ENCODE measurements at regions not wholly inside any gene's neighbourhood (a gene's known extent, or its start where the extent isn't known, plus 50 kb on each side); places are given as distances from the start of the nearest gene placed in this dataset.

DNA sequence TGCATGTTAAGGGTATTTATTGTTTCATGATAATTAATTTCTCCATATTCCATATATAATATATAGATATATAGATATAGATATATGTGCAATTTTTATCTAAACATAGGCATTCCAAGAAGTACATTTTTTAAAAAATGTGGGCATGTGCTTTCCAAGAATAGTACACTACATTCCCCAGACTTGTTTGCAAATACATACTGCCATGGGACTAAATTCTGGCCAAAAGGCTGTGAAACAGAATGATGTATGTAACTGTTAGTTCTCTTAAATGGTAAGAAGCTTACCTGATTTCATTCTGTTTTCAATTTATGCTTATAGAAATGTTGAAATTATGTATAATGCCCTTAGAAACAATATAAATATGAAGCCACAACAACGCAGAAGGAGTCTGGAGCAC, 503.2 kb upstream of the SPRY2 start:
- TF ChIP-seq ZFX (IDR thresholded peaks at IDR 0.05) = no peak
- TF ChIP-seq, protein P1, sequence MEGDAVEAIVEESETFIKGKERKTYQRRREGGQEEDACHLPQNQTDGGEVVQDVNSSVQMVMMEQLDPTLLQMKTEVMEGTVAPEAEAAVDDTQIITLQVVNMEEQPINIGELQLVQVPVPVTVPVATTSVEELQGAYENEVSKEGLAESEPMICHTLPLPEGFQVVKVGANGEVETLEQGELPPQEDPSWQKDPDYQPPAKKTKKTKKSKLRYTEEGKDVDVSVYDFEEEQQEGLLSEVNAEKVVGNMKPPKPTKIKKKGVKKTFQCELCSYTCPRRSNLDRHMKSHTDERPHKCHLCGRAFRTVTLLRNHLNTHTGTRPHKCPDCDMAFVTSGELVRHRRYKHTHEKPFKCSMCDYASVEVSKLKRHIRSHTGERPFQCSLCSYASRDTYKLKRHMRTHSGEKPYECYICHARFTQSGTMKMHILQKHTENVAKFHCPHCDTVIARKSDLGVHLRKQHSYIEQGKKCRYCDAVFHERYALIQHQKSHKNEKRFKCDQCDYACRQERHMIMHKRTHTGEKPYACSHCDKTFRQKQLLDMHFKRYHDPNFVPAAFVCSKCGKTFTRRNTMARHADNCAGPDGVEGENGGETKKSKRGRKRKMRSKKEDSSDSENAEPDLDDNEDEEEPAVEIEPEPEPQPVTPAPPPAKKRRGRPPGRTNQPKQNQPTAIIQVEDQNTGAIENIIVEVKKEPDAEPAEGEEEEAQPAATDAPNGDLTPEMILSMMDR (conservative IDR thresholded peaks at IDR 0.05) = no peak

DNA sequence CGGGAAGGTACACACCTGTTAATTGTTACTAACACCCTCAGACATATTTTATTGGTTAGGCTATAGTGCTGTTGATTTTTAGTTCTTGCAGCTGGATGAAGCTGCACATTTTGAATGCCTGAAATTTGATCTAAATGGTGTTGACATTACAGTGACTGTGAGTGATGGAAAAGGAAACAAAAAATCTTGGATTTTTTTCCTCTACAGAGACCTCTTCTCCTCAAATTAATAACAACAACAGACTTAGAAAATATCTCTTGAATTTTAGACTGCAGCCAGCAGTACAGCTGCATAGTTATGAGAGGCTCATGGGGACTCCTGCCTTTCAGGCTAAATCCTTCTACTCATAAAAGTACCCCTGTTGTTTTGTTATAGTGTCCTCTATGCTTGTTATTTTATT, 500.5 kb upstream of the SPRY2 start:
- TF ChIP-seq ZFX (IDR thresholded peaks at IDR 0.05) = no peak
- TF ChIP-seq, protein P1 (conservative IDR thresholded peaks at IDR 0.05) = no peak
- H3K27ac ChIP-seq = no peak overlapping the region

More for the DNA sequence above, 503.2 kb upstream of the SPRY2 start:
- H3K27ac ChIP-seq = no peak overlapping the region

DNA sequence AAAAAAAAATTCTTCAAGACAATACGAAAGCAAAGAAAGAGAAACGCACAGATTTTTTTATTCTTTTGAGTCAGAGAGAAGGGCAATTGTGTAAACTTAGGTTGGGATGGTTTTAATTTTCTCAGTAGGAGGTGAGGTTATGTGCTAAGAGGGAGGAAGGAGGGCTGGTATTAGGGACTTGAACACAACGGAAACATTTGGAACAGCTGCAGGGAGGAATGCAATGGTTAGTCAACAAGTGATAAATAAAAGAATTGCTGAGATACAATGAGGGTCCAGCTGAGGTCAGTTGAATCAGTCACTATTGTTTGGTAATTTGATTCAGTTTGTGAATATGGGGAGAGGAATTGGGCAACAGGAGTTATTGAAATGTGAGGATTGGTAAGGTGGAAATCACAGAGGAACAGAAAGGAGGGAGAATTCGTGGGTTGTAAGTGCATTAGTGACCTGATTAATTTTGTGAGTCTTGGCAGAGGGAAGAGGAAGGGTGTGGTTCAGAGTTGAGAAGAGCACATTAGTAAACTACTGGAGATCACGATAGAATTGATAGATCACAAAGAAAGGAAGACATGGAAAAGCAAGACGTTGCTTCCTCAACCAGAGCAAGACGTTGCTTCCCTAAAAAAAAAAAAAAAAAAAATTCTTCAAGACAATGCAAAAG, 499.5 kb upstream of the SPRY2 start:
- H3K27ac ChIP-seq = no peak overlapping the region

DNA sequence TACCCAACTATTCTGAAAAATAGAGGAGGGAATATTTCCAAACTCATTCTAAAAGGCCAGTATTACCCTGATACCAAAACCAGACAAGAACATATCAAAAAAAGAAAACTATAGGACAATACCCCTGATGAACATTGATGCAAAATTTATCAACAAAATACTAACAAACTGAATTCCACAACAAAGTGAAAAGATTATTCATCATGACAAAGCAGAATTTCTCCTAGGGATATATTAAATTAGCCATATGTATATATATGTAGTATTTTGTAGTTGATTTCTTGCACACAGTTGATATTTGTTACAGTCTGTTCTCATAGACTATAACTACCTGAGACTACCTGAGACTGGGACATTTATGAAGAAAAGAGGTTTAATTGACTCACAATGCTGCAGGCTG, 495.0 kb upstream of the SPRY2 start:
- H3K27ac ChIP-seq = no peak overlapping the region
- TF ChIP-seq, protein P1 (conservative IDR thresholded peaks at IDR 0.05) = no peak
- no peak for TF ChIP-seq ZFX (IDR thresholded peaks at IDR 0.05)

More for the DNA sequence above, 499.5 kb upstream of the SPRY2 start:
- TF ChIP-seq, protein P1 (conservative IDR thresholded peaks at IDR 0.05) = no peak
- no peak for TF ChIP-seq ZFX (IDR thresholded peaks at IDR 0.05)

DNA sequence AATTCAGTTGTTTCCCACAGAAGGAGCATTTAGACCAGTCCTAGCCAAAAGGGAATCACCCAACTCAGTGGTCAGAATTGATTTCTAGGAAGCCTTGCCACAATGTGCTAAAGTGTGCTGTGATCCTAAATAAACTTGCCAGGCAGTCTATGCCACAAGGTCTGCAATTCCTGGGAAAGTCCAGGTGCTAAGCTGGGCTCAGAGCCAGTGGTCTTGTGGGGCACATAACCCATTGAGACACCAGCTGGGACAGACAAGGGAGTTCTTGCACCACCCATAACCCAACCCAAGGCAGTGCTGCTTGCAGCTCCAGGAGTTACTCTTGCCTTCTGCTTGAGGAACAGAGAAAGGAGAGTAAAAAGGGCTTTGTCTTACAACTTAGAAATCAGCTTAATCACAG, 489.5 kb upstream of the SPRY2 start:
- no peak overlapping the region for H3K27ac ChIP-seq
- TF ChIP-seq, protein P1 (conservative IDR thresholded peaks at IDR 0.05) = no peak
- TF ChIP-seq ZFX (IDR thresholded peaks at IDR 0.05) = no peak

DNA sequence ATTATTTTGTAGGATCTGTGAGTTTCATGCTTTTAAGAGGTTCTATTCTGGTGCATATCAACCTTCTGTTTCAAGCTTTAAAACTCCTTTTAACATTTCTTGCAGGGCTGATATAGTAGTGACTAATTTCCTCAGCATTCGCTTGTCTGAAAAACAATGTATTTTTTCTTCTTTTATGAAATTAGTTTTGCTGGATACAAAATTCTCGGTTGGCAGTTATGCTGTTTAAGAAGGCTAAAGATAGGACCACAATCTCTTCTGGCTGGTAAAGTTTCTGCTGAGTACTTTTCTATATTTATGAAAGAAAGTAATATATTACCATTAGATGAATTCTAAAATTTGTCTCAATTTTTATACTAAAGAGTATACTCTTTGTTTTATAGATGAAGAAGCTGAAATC, 487.8 kb upstream of the SPRY2 start:
- TF ChIP-seq, protein P1 (conservative IDR thresholded peaks at IDR 0.05) = no peak
- TF ChIP-seq ZFX (IDR thresholded peaks at IDR 0.05) = no peak
- H3K27ac ChIP-seq = no peak overlapping the region

DNA sequence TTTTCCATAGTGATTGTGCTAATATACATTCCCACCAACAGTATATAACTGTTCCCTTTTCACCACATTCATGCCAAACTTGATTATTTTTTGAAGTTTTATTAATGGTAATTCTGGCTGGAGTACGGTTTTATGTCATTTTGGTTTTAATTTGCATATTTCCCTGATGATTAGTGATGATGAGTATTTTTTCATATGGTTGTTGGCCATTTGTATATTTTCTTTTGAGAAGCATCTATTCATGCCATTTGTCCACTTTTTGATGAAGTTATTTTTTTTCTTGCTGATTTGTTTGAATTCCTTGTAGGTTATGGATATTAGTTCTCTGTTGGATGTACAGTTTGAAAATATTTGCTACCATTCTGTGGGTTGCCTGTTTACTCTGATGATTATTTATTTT, 484.4 kb upstream of the SPRY2 start:
- no peak overlapping the region for H3K27ac ChIP-seq
- TF ChIP-seq, protein P1 (conservative IDR thresholded peaks at IDR 0.05) = no peak
- TF ChIP-seq ZFX (IDR thresholded peaks at IDR 0.05) = no peak
